ENCODE measurements at regions not wholly inside any gene's neighbourhood (a gene's known extent, or its start where the extent isn't known, plus 50 kb on each side); places are given as distances from the start of the nearest gene placed in this dataset.

GRCh38 chr13:97142452-97142851 is 79.7 kb upstream of the MBNL2 start:
- no peak for DNase-seq (ENCODE audit: low read depth in 2 of 2)

GRCh38 chr13:97145057-97145456 is 77.1 kb upstream of the MBNL2 start:
- no peak overlapping the region for H3K4me2 ChIP-seq (ENCODE audit: extremely low read depth, insufficient read depth, low read length)
- H3K36me3 ChIP-seq (ENCODE audit: control insufficient read depth, insufficient read depth, low read length): no peaks in the 10 kb centered on the region
- DNase-seq (ENCODE audit: low read depth in 2 of 2): no peak
- H3K9ac ChIP-seq (ENCODE audit: insufficient read depth, low read length): no peak overlapping the region
- H3K27me3 ChIP-seq (ENCODE audit: control insufficient read depth, insufficient read depth, low read length): no peaks in the 10 kb centered on the region
- no peaks in the 10 kb centered on the region for H4K20me1 ChIP-seq (ENCODE audit: control insufficient read depth, extremely low read depth, insufficient read depth, low read length)
- H3K79me2 ChIP-seq (ENCODE audit: control insufficient read depth, insufficient read depth, low read length): no peaks in the 10 kb centered on the region
- TF ChIP-seq EZH2 (IDR thresholded peaks at IDR 0.05; ENCODE audit: low read length, missing control alignments) (no peak), CTCF (conservative IDR thresholded peaks at IDR 0.05 in 1 of 2, IDR thresholded peaks at IDR 0.05 in 1 of 2; ENCODE audit: low read depth in 1 of 2, low read length in 2 of 2) (no peak)
- no peaks in the 10 kb centered on the region for H3K9me3 ChIP-seq (ENCODE audit: control insufficient read depth, insufficient read depth, low read depth, low read length)
- H3K27ac ChIP-seq (ENCODE audit: insufficient read depth, low read length): no peak overlapping the region
- no peak overlapping the region for H3K4me3 ChIP-seq (replicated peaks in 1 of 4; ENCODE audit: control extremely low read depth in 1 of 4, insufficient read depth in 1 of 4, low read depth in 3 of 4, low read length in 4 of 4)
- no peak overlapping the region for H2AFZ ChIP-seq (ENCODE audit: low read length)
- peaks cover 14% of the 10 kb centered on the region for H3K4me1 ChIP-seq (ENCODE audit: control insufficient read depth, extremely low read depth, insufficient read depth, low read length)

More at GRCh38 chr13:97142452-97142851, 79.7 kb upstream of the MBNL2 start:
- no peaks in the 10 kb centered on the region for H4K20me1 ChIP-seq (ENCODE audit: control insufficient read depth, extremely low read depth, insufficient read depth, low read length)
- peak overlapping the region in 2 of 4 experiments; percentile 13 to 16 for H3K4me3 ChIP-seq (replicated peaks in 1 of 4; ENCODE audit: control extremely low read depth in 1 of 4, insufficient read depth in 1 of 4, low read depth in 3 of 4, low read length in 4 of 4)
- no peaks in the 10 kb centered on the region for H3K36me3 ChIP-seq (ENCODE audit: control insufficient read depth, insufficient read depth, low read length)
- H3K4me2 ChIP-seq (ENCODE audit: extremely low read depth, insufficient read depth, low read length): peak overlapping the region; percentile 81
- H3K4me1 ChIP-seq (ENCODE audit: control insufficient read depth, extremely low read depth, insufficient read depth, low read length): peaks cover 19% of the 10 kb centered on the region
- H3K9ac ChIP-seq (ENCODE audit: insufficient read depth, low read length): no peak overlapping the region
- no peaks in the 10 kb centered on the region for H3K9me3 ChIP-seq (ENCODE audit: control insufficient read depth, insufficient read depth, low read depth, low read length)
- TF ChIP-seq CTCF (conservative IDR thresholded peaks at IDR 0.05 in 1 of 2, IDR thresholded peaks at IDR 0.05 in 1 of 2; ENCODE audit: low read depth in 1 of 2, low read length in 2 of 2) (no peak), EZH2 (IDR thresholded peaks at IDR 0.05; ENCODE audit: low read length, missing control alignments) (no peak)
- H2AFZ ChIP-seq (ENCODE audit: low read length): peak overlapping the region; percentile 57
- no peak overlapping the region for H3K27ac ChIP-seq (ENCODE audit: insufficient read depth, low read length)
- H3K79me2 ChIP-seq (ENCODE audit: control insufficient read depth, insufficient read depth, low read length): no peaks in the 10 kb centered on the region
- no peaks in the 10 kb centered on the region for H3K27me3 ChIP-seq (ENCODE audit: control insufficient read depth, insufficient read depth, low read length)

GRCh38 chr13:97148894-97149293 is 73.2 kb upstream of the MBNL2 start:
- Histone ChIP-seq H3K4me1 (ENCODE audit: control insufficient read depth, extremely low read depth, insufficient read depth, low read length) (no peaks in the 10 kb centered on the region), H3K27ac (ENCODE audit: insufficient read depth, low read length) (no peak overlapping the region), H3K4me3 (replicated peaks in 1 of 4; ENCODE audit: control extremely low read depth in 1 of 4, insufficient read depth in 1 of 4, low read depth in 3 of 4, low read length in 4 of 4) (no peak overlapping the region), H3K4me2 (ENCODE audit: extremely low read depth, insufficient read depth, low read length) (no peak overlapping the region), H3K79me2 (ENCODE audit: control insufficient read depth, insufficient read depth, low read length) (no peaks in the 10 kb centered on the region), H4K20me1 (ENCODE audit: control insufficient read depth, extremely low read depth, insufficient read depth, low read length) (no peaks in the 10 kb centered on the region), H3K27me3 (ENCODE audit: control insufficient read depth, insufficient read depth, low read length) (no peaks in the 10 kb centered on the region), H3K36me3 (ENCODE audit: control insufficient read depth, insufficient read depth, low read length) (no peaks in the 10 kb centered on the region), H2AFZ (ENCODE audit: low read length) (no peak overlapping the region), H3K9me3 (ENCODE audit: control insufficient read depth, insufficient read depth, low read depth, low read length) (no peaks in the 10 kb centered on the region), H3K9ac (ENCODE audit: insufficient read depth, low read length) (no peak overlapping the region)
- TF ChIP-seq CTCF (conservative IDR thresholded peaks at IDR 0.05 in 1 of 2, IDR thresholded peaks at IDR 0.05 in 1 of 2; ENCODE audit: low read depth in 1 of 2, low read length in 2 of 2) (no peak), EZH2 (IDR thresholded peaks at IDR 0.05; ENCODE audit: low read length, missing control alignments) (no peak)
- peak in 1 of 2 donors; percentile 46 for DNase-seq (ENCODE audit: low read depth in 2 of 2)

All from fibroblast of lung (primary cell).